CD14-positive monocyte (primary cell): ENCODE measurements at regions not wholly inside any gene's neighbourhood (a gene's known extent, or its start where the extent isn't known, plus 50 kb on each side); places are given as distances from the start of the nearest gene placed in this dataset.
"Not testable (repeated sequence)": the region's sequence is repeated elsewhere in the genome, so short reads cannot be mapped to it uniquely, and the experiment has no call there.

Source experiments
- DNase-seq, 3 donors: peaks; one replicate each; pipeline ENCODE4 v3.0.0-alpha.2; 2011 to 2022
- H2AFZ ChIP-seq: 2 replicates; pipeline ENCODE4 v1.6.0; 2012; ENCODE audit warnings: mild to moderate bottlenecking, low read depth, low read length, inconsistent platforms; ENCODE audit not compliant: insufficient read depth, poor library complexity, severe bottlenecking
- H3K27ac ChIP-seq, 2 donors: 1 replicate in 1 of 2; 2 replicates in 1 of 2; pipeline ENCODE4 v1.5.1; 2012 to 2013; ENCODE audit warnings: low read length in 2 of 2, control low read depth in 1 of 2, inconsistent platforms in 1 of 2, low read depth in 1 of 2, mild to moderate bottlenecking in 1 of 2
- H3K27me3 ChIP-seq, 2 donors: one replicate each; pipeline versions ENCODE4 v1.6.0 to v1.6.1; 2011 to 2013; ENCODE audit warnings: low read length in 2 of 2; ENCODE audit not compliant: control insufficient read depth in 2 of 2, insufficient read depth in 2 of 2
- H3K36me3 ChIP-seq, 2 donors: replicated peaks in 1 of 2; 1 replicate in 1 of 2; 2 replicates in 1 of 2; pipeline versions ENCODE4 v1.5.1 to v1.6.1; 2012 to 2013; ENCODE audit warnings: low read length in 2 of 2, control low read depth in 1 of 2, inconsistent platforms in 1 of 2, mild to moderate bottlenecking in 1 of 2; ENCODE audit not compliant: insufficient read depth in 2 of 2, control insufficient read depth in 1 of 2
- H3K4me1 ChIP-seq, 2 donors: 1 replicate in 1 of 2; 2 replicates in 1 of 2; pipeline versions ENCODE4 v1.5.1 to v1.6.1; 2012 to 2013; ENCODE audit warnings: low read length in 2 of 2, control low read depth in 1 of 2, inconsistent platforms in 1 of 2, mild to moderate bottlenecking in 1 of 2, moderate library complexity in 1 of 2; ENCODE audit not compliant: insufficient read depth in 2 of 2, control insufficient read depth in 1 of 2
- H3K4me2 ChIP-seq: replicated peaks from 2 replicates; pipeline ENCODE3; 2012; ENCODE audit warnings: low read length, moderate library complexity, mild to moderate bottlenecking; ENCODE audit not compliant: poor library complexity, severe bottlenecking; ENCODE audit errors: extremely low read depth
- H3K4me3 ChIP-seq, 3 experiments: fragments of 200-600 bp in 1 of 3; sonication (generic) in 1 of 3; replicated peaks in 1 of 3; 1 replicate in 2 of 3; 2 replicates in 1 of 3; pipeline ENCODE4 v1.5.1; 2011 to 2013; ENCODE audit warnings: low read length in 3 of 3, mild to moderate bottlenecking in 3 of 3, control low read depth in 2 of 3, low read depth in 2 of 3, inconsistent platforms in 1 of 3, moderate library complexity in 1 of 3
- H3K79me2 ChIP-seq: 2 replicates; pipeline ENCODE4 v1.6.0; 2012; ENCODE audit warnings: mild to moderate bottlenecking, control low read depth, inconsistent platforms, low read length, moderate library complexity; ENCODE audit not compliant: insufficient read depth
- H3K9ac ChIP-seq: 2 replicates; pipeline ENCODE4 v1.6.0; 2017; ENCODE audit warnings: low read length, mild to moderate bottlenecking; ENCODE audit not compliant: insufficient read depth, poor library complexity, severe bottlenecking
- H3K9me3 ChIP-seq, 2 donors: replicated peaks in 1 of 2; 1 replicate in 1 of 2; 2 replicates in 1 of 2; pipeline versions ENCODE4 v1.5.1 to v1.6.1; 2012 to 2013; ENCODE audit warnings: low read length in 2 of 2, control low read depth in 1 of 2; ENCODE audit not compliant: control insufficient read depth in 1 of 2, insufficient read depth in 1 of 2
- H4K20me1 ChIP-seq: 2 replicates; pipeline ENCODE4 v1.6.0; 2012; ENCODE audit warnings: mild to moderate bottlenecking, low read length, control low read depth, moderate library complexity; ENCODE audit not compliant: insufficient read depth
- H3K27ac Mint-ChIP-seq, 7 donors: one replicate each; pipeline ENCODE4 v1.8.0; 2020; ENCODE audit warnings: mild to moderate bottlenecking in 7 of 7, mixed read lengths in 7 of 7, moderate library complexity in 6 of 7, inconsistent platforms in 2 of 7
- H3K27me3 Mint-ChIP-seq, 3 donors: one replicate each; pipeline ENCODE4 v1.8.0; 2021 to 2022; ENCODE audit warnings: low read depth in 3 of 3, mild to moderate bottlenecking in 3 of 3, mixed read lengths in 3 of 3, moderate library complexity in 3 of 3, inconsistent platforms in 1 of 3
- H3K36me3 Mint-ChIP-seq, 2 donors: one replicate each; pipeline ENCODE4 v1.8.0; 2020; ENCODE audit warnings: mixed read lengths in 2 of 2, inconsistent platforms in 1 of 2, mild to moderate bottlenecking in 1 of 2
- H3K4me1 Mint-ChIP-seq: one replicate; pipeline ENCODE4 v1.8.0; 2020; ENCODE audit warnings: mild to moderate bottlenecking, mixed read lengths
- H3K4me3 Mint-ChIP-seq, 2 donors: one replicate each; pipeline ENCODE4 v1.8.0; 2020; ENCODE audit warnings: mild to moderate bottlenecking in 2 of 2, mixed read lengths in 2 of 2, moderate library complexity in 1 of 2
- H3K9me3 Mint-ChIP-seq, 7 donors: one replicate each; pipeline ENCODE4 v1.8.0; 2020 to 2022; ENCODE audit warnings: mixed read lengths in 7 of 7, mild to moderate bottlenecking in 6 of 7, moderate library complexity in 6 of 7, inconsistent platforms in 2 of 7
- WGBS: methylation state at CpG from one replicate; pipeline ENCODE4 v1.1.5; 2013; ENCODE audit warnings: missing lambda C conversion rate; ENCODE audit not compliant: insufficient coverage; 5-methylcytosine and 5-hydroxymethylcytosine counted together
- intact Hi-C, 2 donors: fragments of 100-400 bp; cut with micrococcal nuclease; formaldehyde crosslinking; loops; one replicate each; pipeline versions ENCODE4 v1.15.0 to v1.15.1; 2023
- TF ChIP-seq, protein P1 (sequence below): fragments of 200-600 bp; IDR thresholded peaks from one replicate; pipeline ENCODE4 v1.8.0; 2022; ENCODE audit warnings: antibody characterized with exemption, mild to moderate bottlenecking

DNA sequence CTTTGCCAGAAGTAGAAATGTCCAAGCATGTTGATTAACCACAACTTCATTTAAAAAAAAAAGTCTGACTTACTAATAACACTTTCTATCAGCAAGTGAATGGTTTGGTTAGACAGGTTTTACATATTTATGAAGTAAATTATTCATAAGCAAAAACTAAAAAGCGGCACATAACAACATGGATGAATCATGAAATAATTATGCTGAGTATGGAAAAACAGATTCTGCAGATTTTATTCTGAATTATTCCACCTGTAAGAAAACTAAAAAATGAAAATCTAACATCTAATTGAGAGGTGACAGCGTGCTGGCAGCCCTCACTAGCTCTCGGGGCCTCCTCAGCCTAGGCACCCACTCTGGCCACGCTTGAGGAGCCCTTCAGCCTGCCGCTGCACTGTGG lies 173.5 kb downstream of the ADAM29 start:
- no peak overlapping the region for H3K27ac Mint-ChIP-seq

DNA sequence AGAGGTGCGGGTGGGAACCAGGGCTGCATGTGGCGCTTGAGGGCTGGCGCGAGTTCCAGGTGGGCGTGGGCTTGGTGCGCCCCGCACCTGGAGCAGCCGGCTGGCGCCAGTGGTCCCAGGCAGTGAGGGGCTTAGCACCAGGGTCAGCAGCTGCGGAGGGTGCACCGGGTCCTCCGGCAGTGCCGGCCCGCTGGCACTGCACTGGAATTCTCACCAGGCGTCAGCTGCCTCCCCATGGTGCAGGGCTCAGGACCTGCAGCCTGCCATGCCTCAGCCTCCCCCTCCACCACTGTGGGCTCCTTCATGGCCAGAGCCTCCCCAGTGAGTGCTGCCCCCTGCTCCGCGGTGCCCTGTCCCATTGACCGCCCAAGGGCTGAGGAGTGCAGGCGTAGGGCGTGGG lies 174.0 kb downstream of the ADAM29 start:
- TF ChIP-seq, protein P1, sequence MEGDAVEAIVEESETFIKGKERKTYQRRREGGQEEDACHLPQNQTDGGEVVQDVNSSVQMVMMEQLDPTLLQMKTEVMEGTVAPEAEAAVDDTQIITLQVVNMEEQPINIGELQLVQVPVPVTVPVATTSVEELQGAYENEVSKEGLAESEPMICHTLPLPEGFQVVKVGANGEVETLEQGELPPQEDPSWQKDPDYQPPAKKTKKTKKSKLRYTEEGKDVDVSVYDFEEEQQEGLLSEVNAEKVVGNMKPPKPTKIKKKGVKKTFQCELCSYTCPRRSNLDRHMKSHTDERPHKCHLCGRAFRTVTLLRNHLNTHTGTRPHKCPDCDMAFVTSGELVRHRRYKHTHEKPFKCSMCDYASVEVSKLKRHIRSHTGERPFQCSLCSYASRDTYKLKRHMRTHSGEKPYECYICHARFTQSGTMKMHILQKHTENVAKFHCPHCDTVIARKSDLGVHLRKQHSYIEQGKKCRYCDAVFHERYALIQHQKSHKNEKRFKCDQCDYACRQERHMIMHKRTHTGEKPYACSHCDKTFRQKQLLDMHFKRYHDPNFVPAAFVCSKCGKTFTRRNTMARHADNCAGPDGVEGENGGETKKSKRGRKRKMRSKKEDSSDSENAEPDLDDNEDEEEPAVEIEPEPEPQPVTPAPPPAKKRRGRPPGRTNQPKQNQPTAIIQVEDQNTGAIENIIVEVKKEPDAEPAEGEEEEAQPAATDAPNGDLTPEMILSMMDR: no peak
- Mint-ChIP-seq H3K36me3 (no peaks in the 10 kb centered on the region), H3K27me3 (no peaks in the 10 kb centered on the region), H3K27ac (no peak overlapping the region), H3K9me3 (peaks cover 4 to 22% (median 17%) of the 10 kb centered on the region in 7 donors), H3K4me3 (no peak overlapping the region), H3K4me1 (no peaks in the 10 kb centered on the region)
- Histone ChIP-seq H3K27me3 (no peaks in the 10 kb centered on the region), H3K9me3 (peaks cover 30 to 31% of the 10 kb centered on the region in 2 donors), H2AFZ (no peak overlapping the region), H3K4me3 (no peak overlapping the region), H4K20me1 (no peaks in the 10 kb centered on the region), H3K36me3 (no peaks in the 10 kb centered on the region), H3K79me2 (no peaks in the 10 kb centered on the region), H3K9ac (no peak overlapping the region), H3K4me1 (no peaks in the 10 kb centered on the region), H3K27ac (no peak overlapping the region), H3K4me2 (no peak overlapping the region)
- WGBS: 83% methylated on average over 15 of the region's 20 CpGs
- intact Hi-C loops: no loop called here
- DNase-seq: no peak

More for the DNA sequence above, 173.5 kb downstream of the ADAM29 start:
- Mint-ChIP-seq H3K4me3 (no peak overlapping the region), H3K36me3 (no peaks in the 10 kb centered on the region), H3K4me1 (no peaks in the 10 kb centered on the region), H3K27me3 (no peaks in the 10 kb centered on the region), H3K9me3 (peaks cover 4 to 22% (median 17%) of the 10 kb centered on the region in 7 donors)
- no peak for DNase-seq
- Histone ChIP-seq H3K9me3 (peaks cover 30 to 32% of the 10 kb centered on the region in 2 donors), H3K27ac (no peak overlapping the region), H2AFZ (no peak overlapping the region), H3K9ac (no peak overlapping the region), H3K4me1 (no peaks in the 10 kb centered on the region), H3K4me2 (no peak overlapping the region), H3K36me3 (no peaks in the 10 kb centered on the region), H4K20me1 (no peaks in the 10 kb centered on the region), H3K79me2 (no peaks in the 10 kb centered on the region), H3K27me3 (no peaks in the 10 kb centered on the region), H3K4me3 (no peak overlapping the region)
- intact Hi-C loops: no loop called here
- WGBS: 85% methylated on average over 4 of the region's 5 CpGs
- TF ChIP-seq, protein P1: no peak

DNA sequence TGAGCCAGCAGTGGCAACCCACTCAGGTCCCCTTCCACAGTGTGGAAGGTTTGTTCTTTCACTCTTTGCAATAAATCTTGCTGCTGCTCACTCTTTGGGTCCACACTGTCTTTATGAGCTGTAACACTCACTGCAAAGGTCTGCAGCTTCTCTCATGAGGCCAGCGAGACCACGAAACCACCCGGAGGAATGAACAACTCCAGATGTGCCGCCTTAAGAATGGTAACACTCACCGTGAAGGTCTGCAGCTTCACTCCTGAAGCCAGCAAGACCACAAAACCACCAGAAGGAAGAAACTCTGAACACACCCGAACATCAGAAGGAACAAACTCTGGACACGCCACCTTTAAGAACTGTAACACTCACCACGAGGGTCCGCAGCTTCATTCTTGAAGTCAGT lies 174.9 kb downstream of the ADAM29 start:
- H3K4me3 Mint-ChIP-seq, H2AFZ ChIP-seq, H3K27me3 ChIP-seq, H3K4me3 ChIP-seq, intact Hi-C loops, H3K36me3 ChIP-seq, H3K36me3 Mint-ChIP-seq, H3K4me1 Mint-ChIP-seq, H3K4me1 ChIP-seq, DNase-seq, H4K20me1 ChIP-seq, H3K4me2 ChIP-seq, H3K27me3 Mint-ChIP-seq, H3K27ac Mint-ChIP-seq, H3K27ac ChIP-seq, H3K9ac ChIP-seq, H3K79me2 ChIP-seq: not testable (repeated sequence)
- peaks cover 4 to 22% (median 17%) of the 10 kb centered on the region in 7 donors for H3K9me3 Mint-ChIP-seq
- peaks cover 30 to 31% of the 10 kb centered on the region in 2 donors for H3K9me3 ChIP-seq
- 90% methylated on average over 7 of the region's 9 CpGs for WGBS
